ENCODE measurements at regions not wholly inside any gene's neighbourhood (a gene's known extent, or its start where the extent isn't known, plus 50 kb on each side); places are given as distances from the start of the nearest gene placed in this dataset.

- H3K27ac ChIP-seq, result no peak overlapping the region
- no peaks in the 10 kb centered on the region for H3K4me1 ChIP-seq (replicated peaks in 1 of 2)
- WGBS, 10 experiments, result 22 to 100% (median 82%) methylated on average over 1 to 5 of the region's 5 CpGs; no CpG with 5 or more reads in 1 of the 10 experiments
- in situ Hi-C loops (cut with MboI; ENCODE audit: low pct_unique_long_range_greater_than_20kb in 2 of 9, low sequenced_read_pairs in 9 of 9, unreplicated experiment in 9 of 9), result no loop called here
- peak in 2 of 8 experiments; percentile 62 to 64 for ATAC-seq (replicated peaks in 6 of 8)
- H3K4me3 ChIP-seq, result no peak overlapping the region
Observed at GRCh38 chr5:25963251-25964008, 1075.0 kb downstream of the CDH9 start.

GRCh38 chr5:25955337-25955736 lies 1083.0 kb downstream of the CDH9 start:
- H3K4me1 ChIP-seq (replicated peaks in 1 of 2), result no peaks in the 10 kb centered on the region
- 25 to 100% (median 100%) methylated on average over 1 to 2 of the region's 2 CpGs; no CpG with 5 or more reads in 1 of the 10 experiments for WGBS, 10 experiments
- no peak overlapping the region for H3K27ac ChIP-seq
- no peak for ATAC-seq (replicated peaks in 6 of 8)
- H3K4me3 ChIP-seq, result no peak overlapping the region
- in situ Hi-C loops (cut with MboI; ENCODE audit: low pct_unique_long_range_greater_than_20kb in 2 of 9, low sequenced_read_pairs in 9 of 9, unreplicated experiment in 9 of 9), result no loop called here

- no peak for ATAC-seq (replicated peaks in 6 of 8)
- in situ Hi-C loops (cut with MboI; ENCODE audit: low pct_unique_long_range_greater_than_20kb in 2 of 9, low sequenced_read_pairs in 9 of 9, unreplicated experiment in 9 of 9), result no loop called here
- Histone ChIP-seq H3K4me3 (no peak overlapping the region), H3K4me1 (replicated peaks in 1 of 2) (no peaks in the 10 kb centered on the region), H3K27ac (no peak overlapping the region)
- WGBS, 10 experiments, result 0 to 100% (median 79%) methylated on average over 1 to 4 of the region's 4 CpGs
Observed at GRCh38 chr5:25950681-25951080, 1087.7 kb downstream of the CDH9 start.

- no peak for ATAC-seq (replicated peaks in 6 of 8)
- Histone ChIP-seq H3K4me1 (replicated peaks in 1 of 2) (peaks cover 0 to 4% of the 10 kb centered on the region in 2 donors), H3K27ac (no peak overlapping the region), H3K4me3 (no peak overlapping the region)
- 6 to 100% (median 90%) methylated on average over 1 to 4 of the region's 4 CpGs; no CpG with 5 or more reads in 1 of the 10 experiments for WGBS, 10 experiments
- in situ Hi-C loops (cut with MboI; ENCODE audit: low pct_unique_long_range_greater_than_20kb in 2 of 9, low sequenced_read_pairs in 9 of 9, unreplicated experiment in 9 of 9), result no loop called here
Observed at GRCh38 chr5:25948278-25948677, 1090.1 kb downstream of the CDH9 start.

- no peak overlapping the region for H3K27ac ChIP-seq
- peaks cover 0 to 4% of the 10 kb centered on the region in 2 donors for H3K4me1 ChIP-seq (replicated peaks in 1 of 2)
- in situ Hi-C loops (cut with MboI; ENCODE audit: low pct_unique_long_range_greater_than_20kb in 2 of 9, low sequenced_read_pairs in 9 of 9, unreplicated experiment in 9 of 9), result no loop called here
- 0 to 79% (median 48%) methylated on average over 1 to 2 of the region's 2 CpGs; no CpG with 5 or more reads in 2 of the 10 experiments for WGBS, 10 experiments
- no peak overlapping the region for H3K4me3 ChIP-seq
- ATAC-seq (replicated peaks in 6 of 8), result peak in 1 of 8 experiments; percentile 45
Observed at GRCh38 chr5:25944786-25945185, 1093.6 kb downstream of the CDH9 start.

- Histone ChIP-seq H3K27ac (no peak overlapping the region), H3K4me1 (replicated peaks in 1 of 2) (no peaks in the 10 kb centered on the region), H3K4me3 (no peak overlapping the region)
- 50 to 100% (median 94%) methylated on average over 1 to 16 of the region's 29 CpGs; no CpG with 5 or more reads in 3 of the 10 experiments for WGBS, 10 experiments
- ATAC-seq (replicated peaks in 6 of 8), result no peak
- in situ Hi-C loops (cut with MboI; ENCODE audit: low pct_unique_long_range_greater_than_20kb in 2 of 9, low sequenced_read_pairs in 9 of 9, unreplicated experiment in 9 of 9), result no loop called here
Observed at GRCh38 chr5:25909163-25909562, 1129.2 kb downstream of the CDH9 start.

GRCh38 chr5:25905646-25906045 lies 1132.7 kb downstream of the CDH9 start:
- in situ Hi-C loops (cut with MboI; ENCODE audit: low pct_unique_long_range_greater_than_20kb in 2 of 9, low sequenced_read_pairs in 9 of 9, unreplicated experiment in 9 of 9), result no loop called here

DNA sequence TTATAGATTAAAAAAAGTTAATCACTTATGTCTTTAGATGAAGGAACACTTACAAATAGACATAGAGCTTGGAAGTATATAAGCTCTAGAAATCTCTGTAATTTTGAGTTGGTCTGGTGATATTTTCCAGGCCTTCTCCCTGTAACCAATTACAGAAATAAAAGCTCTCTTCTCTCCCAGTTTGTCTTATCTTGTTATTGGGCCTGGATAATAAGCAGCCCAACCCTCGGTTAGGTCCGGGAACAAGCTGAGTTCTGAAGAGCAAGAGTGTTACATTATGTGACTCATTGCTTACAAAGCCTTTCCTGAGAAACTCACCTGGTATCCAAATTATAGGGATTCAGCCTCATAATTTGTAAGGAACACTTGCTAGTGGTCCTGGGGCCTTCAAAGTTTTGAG lies 1146.2 kb downstream of the CDH9 start:
- 0 to 37% (median 14%) methylated on average over 1 to 2 of the region's 2 CpGs; no CpG with 5 or more reads in 2 of the 10 experiments for WGBS, 10 experiments
- H3K4me3 ChIP-seq, result no peak overlapping the region
- H3K4me1 ChIP-seq (replicated peaks in 1 of 2), result no peaks in the 10 kb centered on the region
- in situ Hi-C loops (cut with MboI; ENCODE audit: low pct_unique_long_range_greater_than_20kb in 2 of 9, low sequenced_read_pairs in 9 of 9, unreplicated experiment in 9 of 9), result no loop called here
- ATAC-seq (replicated peaks in 6 of 8), result no peak
- H3K27ac ChIP-seq, result no peak overlapping the region

More at GRCh38 chr5:25905646-25906045, 1132.7 kb downstream of the CDH9 start:
- Histone ChIP-seq H3K27ac (no peak overlapping the region), H3K4me1 (replicated peaks in 1 of 2) (no peaks in the 10 kb centered on the region), H3K4me3 (no peak overlapping the region)
- 24 to 100% (median 69%) methylated on average over 1 to 2 of the region's 2 CpGs; no CpG with 5 or more reads in 4 of the 10 experiments for WGBS, 10 experiments
- no peak for ATAC-seq (replicated peaks in 6 of 8)

DNA sequence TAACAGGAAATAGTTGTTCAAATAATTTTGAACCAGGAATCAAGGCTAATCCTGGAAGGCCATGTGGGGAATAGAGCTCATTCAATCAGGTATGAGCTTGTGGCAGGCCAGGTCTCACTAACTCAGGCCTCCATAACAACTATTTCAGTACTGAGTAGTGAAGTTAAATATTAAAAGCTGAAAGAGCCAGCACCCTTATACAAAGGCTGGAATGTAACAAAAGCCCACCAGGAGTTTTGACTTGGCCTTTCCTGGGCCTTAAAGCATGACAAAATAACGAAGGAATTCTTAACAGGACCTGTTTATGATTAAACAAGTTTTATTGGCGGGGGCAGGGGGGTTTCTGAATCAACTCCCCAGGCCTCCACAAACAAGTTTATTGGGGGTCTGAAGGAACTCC lies 1146.7 kb downstream of the CDH9 start:
- Histone ChIP-seq H3K4me1 (replicated peaks in 1 of 2) (no peaks in the 10 kb centered on the region), H3K27ac (no peak overlapping the region), H3K4me3 (no peak overlapping the region)
- in situ Hi-C loops (cut with MboI; ENCODE audit: low pct_unique_long_range_greater_than_20kb in 2 of 9, low sequenced_read_pairs in 9 of 9, unreplicated experiment in 9 of 9), result no loop called here
- ATAC-seq (replicated peaks in 6 of 8), result no peak
- 0 to 21% (median 0%) methylated on average over 1 to 2 of the region's 2 CpGs; no CpG with 5 or more reads in 5 of the 10 experiments for WGBS, 10 experiments

- WGBS, 10 experiments, result 0 to 95% (median 78%) methylated on average over 2 to 6 of the region's 6 CpGs
- Histone ChIP-seq H3K27ac (no peak overlapping the region), H3K4me3 (no peak overlapping the region), H3K4me1 (replicated peaks in 1 of 2) (no peaks in the 10 kb centered on the region)
- in situ Hi-C loops (cut with MboI; ENCODE audit: low pct_unique_long_range_greater_than_20kb in 2 of 9, low sequenced_read_pairs in 9 of 9, unreplicated experiment in 9 of 9), result no loop called here
- ATAC-seq (replicated peaks in 6 of 8), result no peak
Observed at GRCh38 chr5:25881318-25882036, 1156.9 kb downstream of the CDH9 start.

DNA sequence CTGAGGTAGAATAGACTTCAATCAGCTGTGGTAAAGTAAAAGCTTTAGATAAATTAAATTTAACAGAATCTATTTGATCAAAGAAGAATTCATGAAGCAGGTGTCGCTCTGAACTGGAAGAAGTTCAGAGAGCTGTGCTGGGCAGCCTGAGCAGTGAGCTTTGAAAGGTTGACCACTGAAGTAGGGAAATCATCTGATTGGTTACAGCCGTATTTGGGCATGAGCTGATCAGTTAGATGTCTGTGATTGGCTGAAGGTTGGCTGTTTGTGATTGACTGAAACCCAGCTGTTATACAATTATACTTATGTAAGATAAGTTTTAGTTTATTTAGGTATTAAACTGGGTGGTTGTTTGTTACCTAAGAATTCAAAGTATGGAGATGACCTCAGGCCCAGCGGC lies 1174.6 kb downstream of the CDH9 start:
- WGBS, 10 experiments, result 17 to 100% (median 85%) methylated on average over 1 to 3 of the region's 3 CpGs; no CpG with 5 or more reads in 2 of the 10 experiments
- no peaks in the 10 kb centered on the region for H3K4me1 ChIP-seq (replicated peaks in 1 of 2)
- H3K4me3 ChIP-seq, result no peak overlapping the region
- in situ Hi-C loops (cut with MboI; ENCODE audit: low pct_unique_long_range_greater_than_20kb in 2 of 9, low sequenced_read_pairs in 9 of 9, unreplicated experiment in 9 of 9), result no loop called here
- no peak for ATAC-seq (replicated peaks in 6 of 8)
- no peak overlapping the region for H3K27ac ChIP-seq

- no peak for ATAC-seq (replicated peaks in 6 of 8)
- no peak overlapping the region for H3K27ac ChIP-seq
- 0 to 100% (median 88%) methylated on average over 1 to 2 of the region's 2 CpGs; no CpG with 5 or more reads in 3 of the 10 experiments for WGBS, 10 experiments
- H3K4me1 ChIP-seq (replicated peaks in 1 of 2), result no peaks in the 10 kb centered on the region
- H3K4me3 ChIP-seq, result no peak overlapping the region
- in situ Hi-C loops (cut with MboI; ENCODE audit: low pct_unique_long_range_greater_than_20kb in 2 of 9, low sequenced_read_pairs in 9 of 9, unreplicated experiment in 9 of 9), result no loop called here
Observed at GRCh38 chr5:25862276-25862675, 1176.1 kb downstream of the CDH9 start.

DNA sequence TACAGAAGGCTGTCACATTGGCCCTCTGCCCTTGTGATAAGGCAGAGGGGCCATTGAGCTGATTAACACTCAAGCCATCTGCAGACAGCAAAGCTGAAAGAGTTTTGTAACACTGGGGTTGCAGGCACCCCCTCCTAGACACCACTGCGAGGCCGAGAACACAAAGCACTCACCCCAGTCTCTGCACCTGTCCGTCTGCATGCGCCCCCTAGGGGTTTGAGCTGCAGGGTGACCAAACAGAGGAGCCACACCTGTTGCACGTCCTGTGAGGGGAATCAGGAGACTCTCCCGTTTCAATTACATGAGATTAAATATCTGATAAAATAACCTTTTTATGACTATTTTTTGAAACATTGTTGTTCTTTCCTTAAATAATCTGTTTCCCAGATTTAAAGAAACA lies 1180.4 kb downstream of the CDH9 start:
- ATAC-seq (replicated peaks in 6 of 8), result peak in 1 of 8 experiments; percentile 40

More for the DNA sequence above, 1180.4 kb downstream of the CDH9 start:
- in situ Hi-C loops (cut with MboI; ENCODE audit: low pct_unique_long_range_greater_than_20kb in 2 of 9, low sequenced_read_pairs in 9 of 9, unreplicated experiment in 9 of 9), result no loop called here
- Histone ChIP-seq H3K27ac (no peak overlapping the region), H3K4me3 (no peak overlapping the region), H3K4me1 (replicated peaks in 1 of 2) (no peaks in the 10 kb centered on the region)
- WGBS, 10 experiments, result 14 to 100% (median 60%) methylated on average over 3 to 6 of the region's 6 CpGs; no CpG with 5 or more reads in 4 of the 10 experiments

Data from motor neuron (in vitro differentiated cells).